IPS-NIHi7 (cell line): ENCODE measurements at regions not wholly inside any gene's neighbourhood (a gene's known extent, or its start where the extent isn't known, plus 50 kb on each side); places are given as distances from the start of the nearest gene placed in this dataset.
"Not testable (repeated sequence)": the region's sequence is repeated elsewhere in the genome, so short reads cannot be mapped to it uniquely, and the experiment has no call there.

Experiments
- DNase-seq: peaks from one replicate; pipeline ENCODE4 v3.0.0; 2012; ENCODE audit warnings: mixed read lengths; ENCODE audit errors: extremely low spot score

- DNase-seq, result no peak
Measured at GRCh38 chr7:149565096-149565382, 67.4 kb upstream of the ZNF746 start.

- DNase-seq, result no peak
Measured at GRCh38 chr7:149564340-149565095, 66.9 kb upstream of the ZNF746 start.

- DNase-seq, result no peak
Measured at GRCh38 chr7:149562602-149563001, 65.0 kb upstream of the ZNF746 start.

- DNase-seq, result no peak
Measured at GRCh38 chr7:149561072-149561471, 63.5 kb upstream of the ZNF746 start.

GRCh38 chr7:149559711-149560110 lies 62.1 kb upstream of the ZNF746 start:
- no peak for DNase-seq

- DNase-seq, result no peak
Measured at GRCh38 chr7:149558149-149558861, 60.7 kb upstream of the ZNF746 start.

GRCh38 chr7:149556525-149556924 lies 58.9 kb upstream of the ZNF746 start:
- not testable (repeated sequence) for DNase-seq

- not testable (repeated sequence) for DNase-seq
Measured at GRCh38 chr7:149554821-149555220, 57.2 kb upstream of the ZNF746 start.

- not testable (repeated sequence) for DNase-seq
Measured at GRCh38 chr7:149553991-149554390, 56.4 kb upstream of the ZNF746 start.

- DNase-seq, result no peak
Measured at GRCh38 chr7:149552799-149553198, 55.2 kb upstream of the ZNF746 start.
